Calu3 (cell line): ENCODE measurements at regions not wholly inside any gene's neighbourhood (a gene's known extent, or its start where the extent isn't known, plus 50 kb on each side); places are given as distances from the start of the nearest gene placed in this dataset.

Experiments
- BruUV-seq: library from RNA; stranded (reverse); fragments of 400-500 nt; replicated peaks from 2 replicates; lab custom pipeline; 2021; lab: Mats Ljungman, UMichigan
- CTCF ChIA-PET: fragments of 300-600 bp; sonication (Branson Sonifier 250); formaldehyde crosslinking; loops from one replicate; lab custom pipeline; 2022; ENCODE audit warnings: antibody characterized with exemption; lab: Charles Lee
- DNase-seq: peaks from one replicate; pipeline ENCODE4 v3.0.0; 2022
- H3K27ac Mint-ChIP-seq: one replicate; pipeline ENCODE4 v1.8.0; 2022; ENCODE audit warnings: mixed read lengths; ENCODE audit not compliant: unreplicated experiment
- H3K27me3 Mint-ChIP-seq: one replicate; pipeline ENCODE4 v1.8.0; 2022; ENCODE audit warnings: mixed read lengths; ENCODE audit not compliant: unreplicated experiment
- H3K36me3 Mint-ChIP-seq: one replicate; pipeline ENCODE4 v1.8.0; 2022; ENCODE audit warnings: mild to moderate bottlenecking, moderate library complexity, mixed read lengths; ENCODE audit not compliant: insufficient read depth, unreplicated experiment
- H3K4me1 Mint-ChIP-seq: one replicate; pipeline ENCODE4 v1.8.0; 2022; ENCODE audit warnings: mild to moderate bottlenecking, low read depth, mixed read lengths; ENCODE audit not compliant: unreplicated experiment
- H3K4me3 Mint-ChIP-seq: one replicate; pipeline ENCODE4 v1.8.0; 2022; ENCODE audit warnings: mild to moderate bottlenecking, low read depth, moderate library complexity, mixed read lengths; ENCODE audit not compliant: unreplicated experiment
- H3K9me3 Mint-ChIP-seq: one replicate; pipeline ENCODE4 v1.8.0; 2022; ENCODE audit warnings: low read depth, mixed read lengths; ENCODE audit not compliant: unreplicated experiment
- CTCF ChIP-seq: fragments of 200-600 bp; IDR thresholded peaks from one replicate; pipeline ENCODE4 v1.8.0; 2022; ENCODE audit warnings: antibody characterized with exemption; ENCODE audit not compliant: unreplicated experiment
- intact Hi-C: fragments of 100-400 bp; cut with micrococcal nuclease; formaldehyde crosslinking; loops from one replicate; pipeline ENCODE4 v1.10.0; 2022; ENCODE audit not compliant: unreplicated experiment

DNA sequence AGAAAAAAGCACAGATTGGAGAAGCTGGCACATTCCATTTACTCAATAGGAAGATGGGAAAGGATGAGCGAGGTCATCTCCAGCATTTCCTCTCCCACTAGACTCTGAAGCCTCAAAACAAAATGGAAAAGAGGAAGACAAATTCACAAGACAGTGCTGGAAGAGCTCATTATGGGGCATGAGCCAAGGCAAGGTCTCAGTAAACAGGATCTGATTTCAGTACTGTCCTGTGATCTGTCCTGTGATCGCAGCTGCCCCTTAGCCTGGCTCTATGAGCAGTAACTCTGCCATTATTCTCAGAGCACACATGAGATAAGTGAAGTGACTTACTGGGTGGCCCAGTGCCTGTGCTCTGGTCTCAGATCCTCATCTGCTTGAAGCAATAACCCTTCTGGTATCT lies 68.1 kb upstream of the SLC4A11 start:
- intact Hi-C loops = no loop called here
- BruUV-seq = no TSS peak
- no peak overlapping the region for H3K4me3 Mint-ChIP-seq
- H3K9me3 Mint-ChIP-seq = no peaks in the 10 kb centered on the region
- H3K4me1 Mint-ChIP-seq = no peaks in the 10 kb centered on the region
- peaks cover 10% of the 10 kb centered on the region for H3K36me3 Mint-ChIP-seq
- no peak for TF ChIP-seq CTCF
- no peak overlapping the region for H3K27ac Mint-ChIP-seq
- DNase-seq = no peak
- no peaks in the 10 kb centered on the region for H3K27me3 Mint-ChIP-seq
- CTCF ChIA-PET = no interaction called here

DNA sequence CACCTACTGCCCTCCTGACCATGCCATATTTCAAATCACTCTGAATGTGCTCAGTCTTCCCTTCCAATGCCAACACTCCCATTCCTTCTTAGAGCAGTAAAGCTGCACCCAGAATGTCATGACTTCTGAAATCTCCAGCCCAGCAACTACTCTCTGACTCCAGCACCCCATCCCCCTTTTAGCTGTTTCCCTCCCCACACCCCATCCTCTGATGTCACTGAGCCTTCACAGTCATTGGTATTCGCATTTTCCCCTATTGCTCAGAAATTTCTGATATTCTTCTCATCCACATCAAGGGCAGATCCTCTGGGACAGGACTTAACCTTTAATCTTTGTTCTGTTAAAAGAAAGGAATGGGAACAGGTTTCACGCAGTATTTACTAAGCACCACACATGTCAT lies 67.1 kb upstream of the SLC4A11 start:
- Mint-ChIP-seq H3K36me3 (peaks cover 10% of the 10 kb centered on the region), H3K9me3 (no peaks in the 10 kb centered on the region), H3K4me1 (no peaks in the 10 kb centered on the region), H3K27ac (no peak overlapping the region), H3K27me3 (no peaks in the 10 kb centered on the region), H3K4me3 (no peak overlapping the region)
- no peak for DNase-seq
- intact Hi-C loops = no loop called here
- no peak for TF ChIP-seq CTCF
- BruUV-seq = no TSS peak
- CTCF ChIA-PET = no interaction called here

GRCh38 chr20:3304456-3304855 lies 65.5 kb upstream of the SLC4A11 start:
- H3K9me3 Mint-ChIP-seq = no peaks in the 10 kb centered on the region
- H3K4me1 Mint-ChIP-seq = no peaks in the 10 kb centered on the region
- H3K27ac Mint-ChIP-seq = no peak overlapping the region
- CTCF ChIA-PET = no interaction called here
- H3K4me3 Mint-ChIP-seq = no peak overlapping the region
- no peak for DNase-seq
- TF ChIP-seq CTCF = no peak
- intact Hi-C loops = no loop called here
- H3K27me3 Mint-ChIP-seq = no peaks in the 10 kb centered on the region
- no TSS peak for BruUV-seq
- peaks cover 10% of the 10 kb centered on the region for H3K36me3 Mint-ChIP-seq

GRCh38 chr20:3297079-3297378 lies 58.0 kb upstream of the SLC4A11 start:
- TF ChIP-seq CTCF = no peak
- no peaks in the 10 kb centered on the region for H3K27me3 Mint-ChIP-seq
- H3K36me3 Mint-ChIP-seq = peaks cover 21% of the 10 kb centered on the region
- H3K4me1 Mint-ChIP-seq = no peaks in the 10 kb centered on the region
- intact Hi-C loops = no loop called here
- CTCF ChIA-PET = no interaction called here
- H3K9me3 Mint-ChIP-seq = no peaks in the 10 kb centered on the region
- no TSS peak for BruUV-seq
- DNase-seq = no peak
- H3K27ac Mint-ChIP-seq = no peak overlapping the region
- H3K4me3 Mint-ChIP-seq = no peak overlapping the region
